NT2/D1 (cell line): ENCODE measurements at regions not wholly inside any gene's neighbourhood (a gene's known extent, or its start where the extent isn't known, plus 50 kb on each side); places are given as distances from the start of the nearest gene placed in this dataset.

Experiments used
- DNase-seq: peaks from one replicate; pipeline ENCODE4 v3.0.0-alpha.2; 2011; ENCODE audit warnings: low read depth, low spot score
- H3K27me3 ChIP-seq: 2 replicates; pipeline ENCODE4 v1.6.0; 2011; ENCODE audit warnings: mild to moderate bottlenecking; ENCODE audit not compliant: insufficient read length, insufficient read depth
- H3K36me3 ChIP-seq: 2 replicates; pipeline ENCODE4 v1.6.1; 2011; ENCODE audit warnings: mild to moderate bottlenecking, low read length, mixed read lengths; ENCODE audit not compliant: insufficient read depth, insufficient read length
- H3K4me1 ChIP-seq: 2 replicates; pipeline ENCODE4 v1.5.1; 2011; ENCODE audit not compliant: insufficient read depth, insufficient read length
- H3K4me3 ChIP-seq: 2 replicates; pipeline ENCODE4 v1.5.1; 2011; ENCODE audit warnings: low read depth; ENCODE audit not compliant: insufficient read length
- H3K9ac ChIP-seq: 2 replicates; pipeline ENCODE4 v1.6.0; 2011; ENCODE audit warnings: low read depth; ENCODE audit not compliant: insufficient read length
- H3K9me3 ChIP-seq: 2 replicates; pipeline ENCODE4 v1.5.1; 2011; ENCODE audit warnings: mild to moderate bottlenecking, low read length; ENCODE audit not compliant: insufficient read depth
- SUZ12 ChIP-seq: IDR thresholded peaks from 2 replicates; pipeline ENCODE4 v1.6.1; 2011; ENCODE audit not compliant: insufficient read length, insufficient read depth; ENCODE audit errors: extremely low read depth
- YY1 ChIP-seq: IDR thresholded peaks from 2 replicates; pipeline ENCODE4 v1.6.1; 2011; ENCODE audit not compliant: insufficient read length, insufficient read depth
- ZNF274 ChIP-seq: IDR thresholded peaks from 2 replicates; pipeline ENCODE4 v1.6.1; 2011; ENCODE audit warnings: mild to moderate bottlenecking, low read depth, low read length

DNA sequence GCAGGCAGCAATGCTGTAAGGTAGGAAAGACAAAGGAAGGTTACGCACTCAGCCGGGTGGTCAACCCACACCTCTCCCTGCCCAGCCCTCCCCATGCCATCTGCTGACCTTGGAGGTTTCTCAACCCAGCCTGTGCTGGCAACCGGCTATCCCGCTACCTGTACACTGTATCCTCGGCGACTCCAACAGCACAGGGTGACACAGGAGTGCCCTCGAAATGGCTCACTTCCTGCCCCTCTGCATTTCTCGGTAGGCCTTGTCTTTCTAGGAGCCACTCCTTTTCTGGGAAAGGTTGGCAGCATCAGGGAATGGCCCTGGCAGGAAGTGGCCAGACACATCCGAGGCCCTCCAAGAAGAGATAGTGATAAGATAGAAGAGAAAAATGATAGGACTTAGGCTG is 124.0 kb downstream of the PROX1 start:
- no peaks in the 10 kb centered on the region for H3K4me1 ChIP-seq
- H3K27me3 ChIP-seq: peaks cover 3% of the 10 kb centered on the region
- no peak for DNase-seq
- TF ChIP-seq YY1 (no peak), SUZ12 (no peak), ZNF274 (no peak)
- H3K4me3 ChIP-seq: no peak overlapping the region
- no peaks in the 10 kb centered on the region for H3K36me3 ChIP-seq
- H3K9me3 ChIP-seq: no peaks in the 10 kb centered on the region
- H3K9ac ChIP-seq: no peak overlapping the region

GRCh38 chr1:214116258-214116657 is 128.5 kb downstream of the PROX1 start:
- Histone ChIP-seq H3K9ac (no peak overlapping the region), H3K4me3 (no peak overlapping the region)
- no peak for DNase-seq

DNA sequence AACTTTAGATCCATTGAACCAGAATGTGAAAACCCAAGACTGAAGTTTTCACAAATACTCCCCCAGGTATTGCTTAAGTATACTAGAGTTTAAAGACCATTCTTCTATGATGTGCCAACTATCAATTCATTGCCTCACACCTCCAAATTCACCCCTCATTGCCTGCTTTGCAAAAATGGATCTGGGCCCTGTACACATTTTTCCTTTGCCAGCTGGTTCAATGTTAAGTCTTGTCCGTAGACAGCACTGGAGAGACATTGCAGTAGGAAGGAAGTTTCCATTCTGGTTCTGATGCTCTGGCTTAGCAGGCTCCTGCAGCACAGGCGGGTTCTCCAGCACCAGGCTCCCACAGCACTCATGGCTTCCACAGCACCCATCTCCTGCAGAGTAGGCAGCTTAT is 130.0 kb downstream of the PROX1 start:
- H3K9ac ChIP-seq: no peak overlapping the region
- no peak overlapping the region for H3K4me3 ChIP-seq
- DNase-seq: no peak
- peaks cover 12% of the 10 kb centered on the region for H3K27me3 ChIP-seq
- H3K36me3 ChIP-seq: no peaks in the 10 kb centered on the region
- peaks cover 16% of the 10 kb centered on the region for H3K9me3 ChIP-seq
- TF ChIP-seq YY1 (no peak), SUZ12 (no peak), ZNF274 (no peak)
- H3K4me1 ChIP-seq: no peaks in the 10 kb centered on the region

More at GRCh38 chr1:214116258-214116657, 128.5 kb downstream of the PROX1 start:
- Histone ChIP-seq H3K4me1 (no peaks in the 10 kb centered on the region), H3K27me3 (peaks cover 3% of the 10 kb centered on the region), H3K36me3 (no peaks in the 10 kb centered on the region), H3K9me3 (peaks cover 16% of the 10 kb centered on the region)
- TF ChIP-seq YY1 (no peak), SUZ12 (no peak), ZNF274 (no peak)

DNA sequence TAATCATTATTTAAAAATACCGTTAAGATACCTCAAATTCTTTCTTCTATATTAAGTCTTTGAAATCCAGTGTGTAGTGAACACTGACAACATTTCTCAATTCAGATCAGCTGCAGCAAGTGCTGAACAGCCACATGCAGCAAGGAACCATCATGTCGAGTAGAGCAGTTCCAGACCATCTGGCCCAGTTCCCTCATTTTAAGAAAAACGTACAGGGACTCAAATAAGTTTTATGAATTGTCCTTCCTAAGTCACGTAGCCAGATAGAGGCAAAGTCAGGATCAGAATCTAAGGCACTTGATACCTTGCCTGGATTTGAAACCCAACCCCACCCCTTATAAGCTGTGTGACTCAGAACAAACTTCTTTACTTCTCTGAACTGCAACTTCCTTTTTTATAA is 132.4 kb downstream of the PROX1 start:
- H3K4me1 ChIP-seq: no peaks in the 10 kb centered on the region
- TF ChIP-seq YY1: no peak
- TF ChIP-seq SUZ12: no peak
- TF ChIP-seq ZNF274: no peak
- peaks cover 16% of the 10 kb centered on the region for H3K9me3 ChIP-seq
- no peak for DNase-seq
- H3K4me3 ChIP-seq: no peak overlapping the region
- H3K9ac ChIP-seq: no peak overlapping the region
- H3K27me3 ChIP-seq: peaks cover 12% of the 10 kb centered on the region
- no peaks in the 10 kb centered on the region for H3K36me3 ChIP-seq

GRCh38 chr1:214120951-214121350 is 133.2 kb downstream of the PROX1 start:
- Histone ChIP-seq H3K9me3 (peaks cover 16% of the 10 kb centered on the region), H3K9ac (no peak overlapping the region), H3K4me1 (no peaks in the 10 kb centered on the region), H3K27me3 (peaks cover 12% of the 10 kb centered on the region), H3K36me3 (no peaks in the 10 kb centered on the region), H3K4me3 (no peak overlapping the region)
- no peak for DNase-seq
- TF ChIP-seq SUZ12: no peak
- no peak for TF ChIP-seq ZNF274
- no peak for TF ChIP-seq YY1

DNA sequence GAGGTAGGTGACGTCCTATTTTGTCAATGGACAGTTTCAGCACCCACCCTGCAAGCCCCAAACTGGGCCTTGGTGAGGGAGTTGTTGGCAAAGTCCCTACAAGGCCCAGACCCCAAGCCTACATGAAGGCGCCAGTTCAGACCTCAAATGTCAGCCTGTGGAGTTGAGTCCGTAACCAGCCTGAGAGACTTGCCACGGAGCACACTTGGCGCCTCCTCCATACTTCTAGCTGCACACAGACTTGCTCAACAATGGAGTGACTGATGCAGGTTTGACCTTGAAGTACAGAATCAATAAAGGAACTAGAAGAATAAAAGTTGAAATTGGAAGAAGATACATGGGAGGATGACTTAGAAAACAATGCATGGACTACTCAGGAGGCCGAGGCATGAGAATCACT is 134.3 kb downstream of the PROX1 start:
- H3K4me1 ChIP-seq: no peaks in the 10 kb centered on the region
- peaks cover 12% of the 10 kb centered on the region for H3K27me3 ChIP-seq
- H3K36me3 ChIP-seq: no peaks in the 10 kb centered on the region
- no peak overlapping the region for H3K4me3 ChIP-seq
- H3K9me3 ChIP-seq: peaks cover 16% of the 10 kb centered on the region
- TF ChIP-seq ZNF274: no peak
- TF ChIP-seq SUZ12: no peak
- TF ChIP-seq YY1: no peak
- H3K9ac ChIP-seq: no peak overlapping the region
- no peak for DNase-seq

- H3K4me1 ChIP-seq: no peaks in the 10 kb centered on the region
- H3K9me3 ChIP-seq: peaks cover 7% of the 10 kb centered on the region
- no peaks in the 10 kb centered on the region for H3K36me3 ChIP-seq
- peak; percentile 85 for DNase-seq
- TF ChIP-seq SUZ12: no peak
- TF ChIP-seq ZNF274: no peak
- no peak for TF ChIP-seq YY1
- H3K4me3 ChIP-seq: no peak overlapping the region
- no peak overlapping the region for H3K9ac ChIP-seq
- peaks cover 12% of the 10 kb centered on the region for H3K27me3 ChIP-seq
These were observed 135.4 kb downstream of the PROX1 start for GRCh38 chr1:214123061-214123784.
